ENCODE measurements at regions not wholly inside any gene's neighbourhood (a gene's known extent, or its start where the extent isn't known, plus 50 kb on each side); places are given as distances from the start of the nearest gene placed in this dataset.

DNA sequence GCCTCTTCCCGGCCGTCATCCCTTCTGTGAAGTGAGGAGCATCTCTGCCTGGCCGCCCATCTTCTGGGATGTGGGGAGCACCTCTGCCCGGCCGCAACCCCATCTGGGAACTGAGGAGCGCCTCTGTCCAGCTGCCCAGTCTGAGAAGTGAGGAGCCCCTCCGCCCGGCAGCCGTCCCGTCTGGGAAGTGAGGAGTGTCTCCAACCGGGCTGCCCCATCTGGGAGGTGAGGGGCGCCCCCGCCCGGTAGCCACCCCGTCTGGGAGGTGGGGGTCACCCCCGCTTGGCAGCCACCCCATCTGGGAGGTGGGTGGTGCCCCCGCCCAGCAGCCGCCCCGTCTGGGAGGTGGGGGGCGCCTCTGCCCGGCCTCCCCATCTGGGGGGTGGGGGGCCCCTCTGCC, 142.3 kb downstream of the LAS1L start:
- intact Hi-C loops (cut with micrococcal nuclease; ENCODE audit: unreplicated experiment): no loop called here
- H3K9me3 ChIP-seq (replicated peaks; ENCODE audit: control insufficient read depth, insufficient read depth, low read length): no peaks in the 10 kb centered on the region
- ChIA-PET SMC1A (ENCODE audit: uncharacterized antibody, unreplicated experiment) (no interaction called here), POLR2A (no interaction called here), RAD21 (ENCODE audit: unreplicated experiment) (no interaction called here), CTCF (no interaction called here)
- no peaks in the 10 kb centered on the region for H3K27me3 ChIP-seq (replicated peaks in 1 of 2; ENCODE audit: control insufficient read depth in 2 of 2, insufficient read depth in 2 of 2, low read length in 1 of 2)
- no peak for DNase-seq (ENCODE audit: low read depth, low spot score)
- 76% methylated on average over 11 of the region's 21 CpGs for WGBS (ENCODE audit: insufficient coverage, insufficient replicate concordance, low lambda C conversion rate, missing lambda C conversion rate)
- no peaks in the 10 kb centered on the region for H4K20me1 ChIP-seq (ENCODE audit: control insufficient read depth, insufficient read depth)
- no peak overlapping the region for H3K27ac ChIP-seq (ENCODE audit: control insufficient read depth, insufficient read depth)
- in situ Hi-C loops (cut with MboI): no loop called here
- H3K79me2 ChIP-seq (ENCODE audit: control insufficient read depth, insufficient read depth, low read length): no peaks in the 10 kb centered on the region
- no peak overlapping the region for H2AFZ ChIP-seq (ENCODE audit: control insufficient read depth, low read depth, low read length)
- H3K4me2 ChIP-seq (ENCODE audit: control insufficient read depth, insufficient read depth): no peak overlapping the region
- no TSS peak for BruUV-seq (replicated peaks)
- no peaks in the 10 kb centered on the region for H3K4me1 ChIP-seq (ENCODE audit: control insufficient read depth, insufficient read depth, low read length)
- ATAC-seq: no peak
- H3K4me3 ChIP-seq: no peak overlapping the region
- no peaks in the 10 kb centered on the region for H3K36me3 ChIP-seq (ENCODE audit: control insufficient read depth in 2 of 2, insufficient read depth in 2 of 2, low read length in 1 of 2)
- no peak for FAIRE-seq
- TF ChIP-seq, protein P1, sequence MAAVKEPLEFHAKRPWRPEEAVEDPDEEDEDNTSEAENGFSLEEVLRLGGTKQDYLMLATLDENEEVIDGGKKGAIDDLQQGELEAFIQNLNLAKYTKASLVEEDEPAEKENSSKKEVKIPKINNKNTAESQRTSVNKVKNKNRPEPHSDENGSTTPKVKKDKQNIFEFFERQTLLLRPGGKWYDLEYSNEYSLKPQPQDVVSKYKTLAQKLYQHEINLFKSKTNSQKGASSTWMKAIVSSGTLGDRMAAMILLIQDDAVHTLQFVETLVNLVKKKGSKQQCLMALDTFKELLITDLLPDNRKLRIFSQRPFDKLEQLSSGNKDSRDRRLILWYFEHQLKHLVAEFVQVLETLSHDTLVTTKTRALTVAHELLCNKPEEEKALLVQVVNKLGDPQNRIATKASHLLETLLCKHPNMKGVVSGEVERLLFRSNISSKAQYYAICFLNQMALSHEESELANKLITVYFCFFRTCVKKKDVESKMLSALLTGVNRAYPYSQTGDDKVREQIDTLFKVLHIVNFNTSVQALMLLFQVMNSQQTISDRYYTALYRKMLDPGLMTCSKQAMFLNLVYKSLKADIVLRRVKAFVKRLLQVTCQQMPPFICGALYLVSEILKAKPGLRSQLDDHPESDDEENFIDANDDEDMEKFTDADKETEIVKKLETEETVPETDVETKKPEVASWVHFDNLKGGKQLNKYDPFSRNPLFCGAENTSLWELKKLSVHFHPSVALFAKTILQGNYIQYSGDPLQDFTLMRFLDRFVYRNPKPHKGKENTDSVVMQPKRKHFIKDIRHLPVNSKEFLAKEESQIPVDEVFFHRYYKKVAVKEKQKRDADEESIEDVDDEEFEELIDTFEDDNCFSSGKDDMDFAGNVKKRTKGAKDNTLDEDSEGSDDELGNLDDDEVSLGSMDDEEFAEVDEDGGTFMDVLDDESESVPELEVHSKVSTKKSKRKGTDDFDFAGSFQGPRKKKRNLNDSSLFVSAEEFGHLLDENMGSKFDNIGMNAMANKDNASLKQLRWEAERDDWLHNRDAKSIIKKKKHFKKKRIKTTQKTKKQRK (IDR thresholded peaks at IDR 0.05; ENCODE audit: low read depth, low read length): no peak
- no peak for TF ChIP-seq CHD4 (IDR thresholded peaks at IDR 0.05)
- TF ChIP-seq, protein P2, sequence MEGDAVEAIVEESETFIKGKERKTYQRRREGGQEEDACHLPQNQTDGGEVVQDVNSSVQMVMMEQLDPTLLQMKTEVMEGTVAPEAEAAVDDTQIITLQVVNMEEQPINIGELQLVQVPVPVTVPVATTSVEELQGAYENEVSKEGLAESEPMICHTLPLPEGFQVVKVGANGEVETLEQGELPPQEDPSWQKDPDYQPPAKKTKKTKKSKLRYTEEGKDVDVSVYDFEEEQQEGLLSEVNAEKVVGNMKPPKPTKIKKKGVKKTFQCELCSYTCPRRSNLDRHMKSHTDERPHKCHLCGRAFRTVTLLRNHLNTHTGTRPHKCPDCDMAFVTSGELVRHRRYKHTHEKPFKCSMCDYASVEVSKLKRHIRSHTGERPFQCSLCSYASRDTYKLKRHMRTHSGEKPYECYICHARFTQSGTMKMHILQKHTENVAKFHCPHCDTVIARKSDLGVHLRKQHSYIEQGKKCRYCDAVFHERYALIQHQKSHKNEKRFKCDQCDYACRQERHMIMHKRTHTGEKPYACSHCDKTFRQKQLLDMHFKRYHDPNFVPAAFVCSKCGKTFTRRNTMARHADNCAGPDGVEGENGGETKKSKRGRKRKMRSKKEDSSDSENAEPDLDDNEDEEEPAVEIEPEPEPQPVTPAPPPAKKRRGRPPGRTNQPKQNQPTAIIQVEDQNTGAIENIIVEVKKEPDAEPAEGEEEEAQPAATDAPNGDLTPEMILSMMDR (IDR thresholded peaks at IDR 0.05 in 2 of 3, conservative IDR thresholded peaks at IDR 0.05 in 1 of 3; ENCODE audit: control insufficient read depth in 2 of 3, extremely low read depth in 1 of 3, insufficient read depth in 1 of 3, low read depth in 3 of 3, low read length in 3 of 3): no peak
- TF ChIP-seq BCL11A (IDR thresholded peaks at IDR 0.05; ENCODE audit: low read depth, low read length): no peak
- TF ChIP-seq ZNF207 (IDR thresholded peaks at IDR 0.05; ENCODE audit: borderline replicate concordance): no peak
- TF ChIP-seq KDM1A (IDR thresholded peaks at IDR 0.05; ENCODE audit: borderline replicate concordance): no peak
- TF ChIP-seq, protein P3, sequence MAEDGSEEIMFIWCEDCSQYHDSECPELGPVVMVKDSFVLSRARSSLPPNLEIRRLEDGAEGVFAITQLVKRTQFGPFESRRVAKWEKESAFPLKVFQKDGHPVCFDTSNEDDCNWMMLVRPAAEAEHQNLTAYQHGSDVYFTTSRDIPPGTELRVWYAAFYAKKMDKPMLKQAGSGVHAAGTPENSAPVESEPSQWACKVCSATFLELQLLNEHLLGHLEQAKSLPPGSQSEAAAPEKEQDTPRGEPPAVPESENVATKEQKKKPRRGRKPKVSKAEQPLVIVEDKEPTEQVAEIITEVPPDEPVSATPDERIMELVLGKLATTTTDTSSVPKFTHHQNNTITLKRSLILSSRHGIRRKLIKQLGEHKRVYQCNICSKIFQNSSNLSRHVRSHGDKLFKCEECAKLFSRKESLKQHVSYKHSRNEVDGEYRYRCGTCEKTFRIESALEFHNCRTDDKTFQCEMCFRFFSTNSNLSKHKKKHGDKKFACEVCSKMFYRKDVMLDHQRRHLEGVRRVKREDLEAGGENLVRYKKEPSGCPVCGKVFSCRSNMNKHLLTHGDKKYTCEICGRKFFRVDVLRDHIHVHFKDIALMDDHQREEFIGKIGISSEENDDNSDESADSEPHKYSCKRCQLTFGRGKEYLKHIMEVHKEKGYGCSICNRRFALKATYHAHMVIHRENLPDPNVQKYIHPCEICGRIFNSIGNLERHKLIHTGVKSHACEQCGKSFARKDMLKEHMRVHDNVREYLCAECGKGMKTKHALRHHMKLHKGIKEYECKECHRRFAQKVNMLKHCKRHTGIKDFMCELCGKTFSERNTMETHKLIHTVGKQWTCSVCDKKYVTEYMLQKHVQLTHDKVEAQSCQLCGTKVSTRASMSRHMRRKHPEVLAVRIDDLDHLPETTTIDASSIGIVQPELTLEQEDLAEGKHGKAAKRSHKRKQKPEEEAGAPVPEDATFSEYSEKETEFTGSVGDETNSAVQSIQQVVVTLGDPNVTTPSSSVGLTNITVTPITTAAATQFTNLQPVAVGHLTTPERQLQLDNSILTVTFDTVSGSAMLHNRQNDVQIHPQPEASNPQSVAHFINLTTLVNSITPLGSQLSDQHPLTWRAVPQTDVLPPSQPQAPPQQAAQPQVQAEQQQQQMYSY (CRISPR knock-in tag; IDR thresholded peaks at IDR 0.05): no peak
- TF ChIP-seq YBX1 (IDR thresholded peaks at IDR 0.05): no peak
- no peak for TF ChIP-seq EED (IDR thresholded peaks at IDR 0.05; ENCODE audit: low read depth)
- no peak for TF ChIP-seq NR2C2 (IDR thresholded peaks at IDR 0.05; ENCODE audit: borderline replicate concordance, control insufficient read depth, insufficient read length, low read depth)
- TF ChIP-seq RAD51 (IDR thresholded peaks at IDR 0.05): no peak
- no peak for TF ChIP-seq ZBED1 (IDR thresholded peaks at IDR 0.05; ENCODE audit: borderline replicate concordance)
- TF ChIP-seq TCF12 (IDR thresholded peaks at IDR 0.05; ENCODE audit: low read depth, low read length): no peak
- no peak for TF ChIP-seq CHD2 (IDR thresholded peaks at IDR 0.05; ENCODE audit: borderline replicate concordance, low read depth, low read length)
- no peak for TF ChIP-seq POU2F2 (IDR thresholded peaks at IDR 0.05; ENCODE audit: borderline replicate concordance, low read depth, low read length)
- TF ChIP-seq HDGF (IDR thresholded peaks at IDR 0.05): no peak
- no peak for TF ChIP-seq MYB (IDR thresholded peaks at IDR 0.05; ENCODE audit: borderline replicate concordance, low read depth, low read length)
- no peak for TF ChIP-seq RFX5 (IDR thresholded peaks at IDR 0.05; ENCODE audit: low read depth, low read length)
- H3K9ac ChIP-seq (ENCODE audit: control insufficient read depth, insufficient read depth, low read length): no peak overlapping the region
